HG03354 (cell line): ENCODE measurements at regions not wholly inside any gene's neighbourhood (a gene's known extent, or its start where the extent isn't known, plus 50 kb on each side); places are given as distances from the start of the nearest gene placed in this dataset.

Experiments
- ATAC-seq: cut with Tn5 transposase; IDR thresholded peaks from one replicate; pipeline ENCODE4 v1.9.1; 2021; ENCODE audit warnings: mild to moderate bottlenecking; ENCODE audit not compliant: unreplicated experiment, poor library complexity, severe bottlenecking

GRCh38 chr20:11832397-11832796 lies 85.3 kb upstream of the BTBD3 start:
- no peak for ATAC-seq

GRCh38 chr20:11832851-11833250 lies 84.8 kb upstream of the BTBD3 start:
- ATAC-seq = no peak

- ATAC-seq = no peak
Measured at GRCh38 chr20:11833825-11834224, 83.9 kb upstream of the BTBD3 start.

GRCh38 chr20:11838076-11838636 lies 79.5 kb upstream of the BTBD3 start:
- ATAC-seq = no peak

- ATAC-seq = no peak
Measured at GRCh38 chr20:11841972-11842461, 75.7 kb upstream of the BTBD3 start.

GRCh38 chr20:11843289-11843688 lies 74.4 kb upstream of the BTBD3 start:
- no peak for ATAC-seq

- ATAC-seq = no peak
Measured at GRCh38 chr20:11844691-11845090, 73.0 kb upstream of the BTBD3 start.

GRCh38 chr20:11845340-11845739 lies 72.4 kb upstream of the BTBD3 start:
- ATAC-seq = no peak

- no peak for ATAC-seq
Measured at GRCh38 chr20:11846131-11846530, 71.6 kb upstream of the BTBD3 start.

GRCh38 chr20:11847827-11848226 lies 69.9 kb upstream of the BTBD3 start:
- ATAC-seq = no peak

GRCh38 chr20:11849270-11849915 lies 68.3 kb upstream of the BTBD3 start:
- no peak for ATAC-seq

- ATAC-seq = no peak
Measured at GRCh38 chr20:11849976-11850670, 67.6 kb upstream of the BTBD3 start.

- ATAC-seq = no peak
Measured at GRCh38 chr20:11850901-11851300, 66.8 kb upstream of the BTBD3 start.

GRCh38 chr20:11851646-11852045 lies 66.0 kb upstream of the BTBD3 start:
- ATAC-seq = no peak

- ATAC-seq = no peak
Measured at GRCh38 chr20:11852189-11852588, 65.5 kb upstream of the BTBD3 start.

- ATAC-seq = no peak
Measured at GRCh38 chr20:11852811-11853210, 64.9 kb upstream of the BTBD3 start.

GRCh38 chr20:11853359-11853758 lies 64.3 kb upstream of the BTBD3 start:
- ATAC-seq = no peak

- no peak for ATAC-seq
Measured at GRCh38 chr20:11861479-11861878, 56.2 kb upstream of the BTBD3 start.

GRCh38 chr20:11867291-11867919 lies 50.3 kb upstream of the BTBD3 start:
- ATAC-seq = no peak
